Adrenal gland (tissue), 9 donors: ENCODE measurements at regions not wholly inside any gene's neighbourhood (a gene's known extent, or its start where the extent isn't known, plus 50 kb on each side); places are given as distances from the start of the nearest gene placed in this dataset.
"Not testable (repeated sequence)": the region's sequence is repeated elsewhere in the genome, so short reads cannot be mapped to it uniquely, and the experiment has no call there.

Experiments
- DNase-seq, 7 donors: peaks; one replicate each; pipeline ENCODE4 v3.0.0-alpha.2; 2019 to 2020
- H3K27ac ChIP-seq, 5 donors: fragments of 200-600 bp; sonication (generic) in 4 of 5; 1 replicate in 3 of 5; 2 replicates in 2 of 5; pipeline versions ENCODE4 v1.5.1 to v1.8.0; 2016 to 2020; ENCODE audit warnings: mild to moderate bottlenecking in 1 of 5
- H3K27me3 ChIP-seq: fragments of 200-600 bp; 2 replicates; pipeline ENCODE4 v1.8.0; 2021
- H3K36me3 ChIP-seq, 2 donors: fragments of 200-600 bp; replicated peaks in 1 of 2; 1 replicate in 1 of 2; 2 replicates in 1 of 2; pipeline versions ENCODE4 v1.5.1 to v1.8.0; 2018 to 2022
- H3K4me1 ChIP-seq, 2 donors: fragments of 200-600 bp; replicated peaks in 1 of 2; 1 replicate in 1 of 2; 2 replicates in 1 of 2; pipeline versions ENCODE4 v1.5.1 to v1.8.0; 2018 to 2021
- H3K4me3 ChIP-seq, 4 donors: fragments of 200-600 bp; sonication (generic) in 3 of 4; one replicate each; pipeline ENCODE4 v1.5.1; 2016 to 2018
- H3K9me3 ChIP-seq, 3 donors: fragments of 200-600 bp; sonication (generic) in 1 of 3; replicated peaks in 1 of 3; 1 replicate in 2 of 3; 2 replicates in 1 of 3; pipeline versions ENCODE4 v1.5.1 to v1.8.0; 2016 to 2021
- CTCF ChIP-seq, 6 experiments: fragments of 450-650 bp in 4 of 6; fragments of 200-600 bp in 2 of 6; sonication (generic) in 1 of 6; IDR thresholded peaks; 1 replicate in 5 of 6; 2 replicates in 1 of 6; pipeline versions ENCODE4 v1.5.1 to v1.8.0; 2016 to 2021; ENCODE audit warnings: antibody characterized with exemption in 6 of 6, mild to moderate bottlenecking in 2 of 6, moderate library complexity in 1 of 6
- POLR2A ChIP-seq, 2 donors: fragments of 450-650 bp; IDR thresholded peaks; one replicate each; pipeline ENCODE4 v1.6.1; 2017; ENCODE audit warnings: antibody characterized with exemption in 2 of 2, mild to moderate bottlenecking in 2 of 2, moderate library complexity in 1 of 2
- WGBS, 4 donors: extraction: QIAGEN DNeasy Blood & Tissue Kit in 2 of 4; methylation state at CpG; one replicate each; pipeline versions ENCODE4 v1.1.5 to v1.1.7; 2013 to 2017; 5-methylcytosine and 5-hydroxymethylcytosine counted together
- intact Hi-C, 2 donors: fragments of 100-400 bp; cut with DNase I; formaldehyde crosslinking; loops; one replicate each; pipeline versions ENCODE4 v1.14.1 to v1.15.0; 2022 to 2023
- donor health status: healthy with polysubstance abuse.
- donor health status: Bipolar disorder and iron deficiency.
- donor health status: DM: yes; HTN: yes; CAD: no.
- donor health status: DM: no; HTN: no; CAD: no.
- donor health status: DM: no; HTN: no; CAD: no.

- H3K27me3 ChIP-seq = no peaks in the 10 kb centered on the region
- WGBS, 4 donors = 41 to 100% (median 55%) methylated on average over 1 to 3 of the region's 3 CpGs
- no peak overlapping the region for H3K4me3 ChIP-seq
- no peak for DNase-seq
- no peaks in the 10 kb centered on the region for H3K36me3 ChIP-seq
- no peaks in the 10 kb centered on the region for H3K9me3 ChIP-seq
- no peaks in the 10 kb centered on the region for H3K4me1 ChIP-seq
- intact Hi-C loops = no loop called here
- TF ChIP-seq CTCF (IDR thresholded peaks at IDR 0.05) (no peak), POLR2A (IDR thresholded peaks at IDR 0.05) (no peak)
- no peak overlapping the region for H3K27ac ChIP-seq
These were observed 631.5 kb upstream of the RBFOX1 start for GRCh38 chr16:6701096-6701495.

GRCh38 chr16:6698548-6698947 is 634.1 kb upstream of the RBFOX1 start:
- WGBS, 4 donors = 74 to 80% (median 76%) methylated on average over 7 of the region's 7 CpGs
- no peak for TF ChIP-seq POLR2A (IDR thresholded peaks at IDR 0.05)
- no peak for TF ChIP-seq CTCF (IDR thresholded peaks at IDR 0.05)

GRCh38 chr16:6695666-6696065 is 637.0 kb upstream of the RBFOX1 start:
- Histone ChIP-seq H3K36me3 (no peaks in the 10 kb centered on the region), H3K4me1 (no peaks in the 10 kb centered on the region), H3K27me3 (no peaks in the 10 kb centered on the region), H3K9me3 (no peaks in the 10 kb centered on the region), H3K27ac (no peak overlapping the region), H3K4me3 (no peak overlapping the region)
- DNase-seq = no peak
- intact Hi-C loops = no loop called here
- 63 to 77% (median 69%) methylated on average over 3 of the region's 3 CpGs for WGBS, 4 donors
- no peak for TF ChIP-seq CTCF (IDR thresholded peaks at IDR 0.05)
- TF ChIP-seq POLR2A (IDR thresholded peaks at IDR 0.05) = no peak

More at GRCh38 chr16:6698548-6698947, 634.1 kb upstream of the RBFOX1 start:
- intact Hi-C loops = no loop called here
- no peak for DNase-seq
- no peaks in the 10 kb centered on the region for H3K36me3 ChIP-seq
- H3K4me1 ChIP-seq = no peaks in the 10 kb centered on the region
- H3K4me3 ChIP-seq = no peak overlapping the region
- no peaks in the 10 kb centered on the region for H3K9me3 ChIP-seq
- H3K27me3 ChIP-seq = no peaks in the 10 kb centered on the region
- H3K27ac ChIP-seq = no peak overlapping the region

GRCh38 chr16:6694636-6695035 is 638.0 kb upstream of the RBFOX1 start:
- Histone ChIP-seq H3K4me1 (no peaks in the 10 kb centered on the region), H3K4me3 (no peak overlapping the region), H3K9me3 (no peaks in the 10 kb centered on the region), H3K27me3 (no peaks in the 10 kb centered on the region), H3K27ac (no peak overlapping the region), H3K36me3 (no peaks in the 10 kb centered on the region)
- WGBS, 4 donors = 69 to 76% (median 72%) methylated on average over 6 of the region's 6 CpGs
- intact Hi-C loops = no loop called here
- TF ChIP-seq POLR2A (IDR thresholded peaks at IDR 0.05) (no peak), CTCF (IDR thresholded peaks at IDR 0.05) (no peak)
- DNase-seq = no peak

- H3K4me1 ChIP-seq, H3K4me3 ChIP-seq, intact Hi-C loops, H3K27me3 ChIP-seq, DNase-seq, H3K27ac ChIP-seq, H3K9me3 ChIP-seq, H3K36me3 ChIP-seq: not testable (repeated sequence)
- WGBS, 4 donors = 82 to 91% (median 85%) methylated on average over 2 of the region's 2 CpGs
These were observed 639.2 kb upstream of the RBFOX1 start for GRCh38 chr16:6693418-6693817.
